Sigmoid colon (tissue), 4 donors: ENCODE measurements at regions not wholly inside any gene's neighbourhood (a gene's known extent, or its start where the extent isn't known, plus 50 kb on each side); places are given as distances from the start of the nearest gene placed in this dataset.
"Not testable (repeated sequence)": the region's sequence is repeated elsewhere in the genome, so short reads cannot be mapped to it uniquely, and the experiment has no call there.

Experiments used
- CTCF ChIP-seq, 4 experiments: fragments of 450-650 bp in 3 of 4; fragments of 200-600 bp in 1 of 4; IDR thresholded peaks; one replicate each; pipeline ENCODE4 v1.5.1; 2016 to 2019; ENCODE audit warnings: antibody characterized with exemption in 4 of 4, mild to moderate bottlenecking in 3 of 4, moderate library complexity in 2 of 4
- EP300 ChIP-seq, 4 donors: sonication (generic); formaldehyde crosslinking; IDR thresholded peaks; one replicate each; pipeline ENCODE4 v1.6.1; 2017; ENCODE audit warnings: antibody characterized with exemption in 4 of 4
- POLR2A ChIP-seq, 2 donors: fragments of 450-650 bp; IDR thresholded peaks; one replicate each; pipeline ENCODE4 v1.6.1; 2016; ENCODE audit warnings: antibody characterized with exemption in 2 of 2, mild to moderate bottlenecking in 2 of 2, moderate library complexity in 2 of 2

- TF ChIP-seq CTCF, POLR2A, EP300 (IDR thresholded peaks at IDR 0.05): not testable (repeated sequence)
Measured at GRCh38 chr15:30799565-30799964, 104.2 kb upstream of the FAN1 start.
